SK-N-SH (cell line): ENCODE measurements at regions not wholly inside any gene's neighbourhood (a gene's known extent, or its start where the extent isn't known, plus 50 kb on each side); places are given as distances from the start of the nearest gene placed in this dataset.

Source experiments
- CTCF ChIA-PET: fragments of 300-600, 350-600 bp; formaldehyde crosslinking; extraction: SDS; loops from one replicate; lab custom pipeline; 2021; lab: Yijun Ruan, JAX
- POLR2A ChIA-PET: fragments of 350-600 bp; sonication (Branson Sonifier 250); formaldehyde crosslinking; extraction: SDS; loops from one replicate; lab custom pipeline; 2020; ENCODE audit warnings: antibody characterized with exemption, inconsistent platforms; lab: Yijun Ruan, JAX
- DNase-seq: peaks from one replicate; pipeline ENCODE4 v3.0.0; 2012
- H2AFZ ChIP-seq: fragments of 200-600 bp; sonication (generic); 2 replicates; pipeline ENCODE4 v1.8.1; 2016; ENCODE audit warnings: antibody characterized with exemption, mild to moderate bottlenecking, low read depth
- H3F3A ChIP-seq: fragments of 200-600 bp; sonication (generic); replicated peaks from 2 replicates; pipeline ENCODE3; 2016; ENCODE audit warnings: antibody characterized with exemption, mild to moderate bottlenecking; ENCODE audit not compliant: insufficient read depth
- H3K27ac ChIP-seq, 2 experiments: fragments of 200-500 bp in 1 of 2; fragments of 200-600 bp in 1 of 2; sonication (Bioruptor generic) in 1 of 2; sonication (generic), shearing (Covaris generic) in 1 of 2; 2 replicates each; pipeline versions ENCODE4 v1.5.1 to v1.6.1; 2014 to 2016; ENCODE audit warnings: low read depth in 2 of 2, inconsistent platforms in 1 of 2, low read length in 1 of 2, mild to moderate bottlenecking in 1 of 2, mixed read lengths in 1 of 2
- H3K27me3 ChIP-seq: fragments of 200-600 bp; sonication (generic), shearing (Covaris generic); 2 replicates; pipeline ENCODE4 v1.6.1; 2016; ENCODE audit warnings: mixed run types; ENCODE audit not compliant: insufficient read depth
- H3K36me3 ChIP-seq, 2 experiments: fragments of 200-500 bp in 1 of 2; fragments of 200-600 bp in 1 of 2; sonication (Bioruptor generic) in 1 of 2; sonication (generic) in 1 of 2; replicated peaks in 1 of 2; 2 replicates each; pipeline versions ENCODE3 to v1.5.1; 2014 to 2016; ENCODE audit warnings: low read length in 1 of 2, mild to moderate bottlenecking in 1 of 2; ENCODE audit not compliant: insufficient read depth in 2 of 2, control insufficient read depth in 1 of 2
- H3K4me1 ChIP-seq, 2 experiments: fragments of 200-500 bp in 1 of 2; fragments of 200-600 bp in 1 of 2; sonication (Bioruptor generic) in 1 of 2; sonication (generic), shearing (Covaris generic) in 1 of 2; 2 replicates each; pipeline versions ENCODE4 v1.5.1 to v1.6.1; 2014 to 2016; ENCODE audit warnings: low read depth in 1 of 2, low read length in 1 of 2, mixed run types in 1 of 2; ENCODE audit not compliant: insufficient read depth in 2 of 2, control insufficient read depth in 1 of 2
- H3K4me2 ChIP-seq: fragments of 200-600 bp; sonication (generic), shearing (Covaris generic); 2 replicates; pipeline ENCODE4 v1.6.1; 2017; ENCODE audit warnings: mixed run types
- H3K4me3 ChIP-seq, 2 experiments: fragments of 200-500 bp in 1 of 2; fragments of 200-600 bp in 1 of 2; sonication (Bioruptor generic) in 1 of 2; sonication (generic), shearing (Covaris generic) in 1 of 2; 2 replicates each; pipeline versions ENCODE4 v1.5.1 to v1.8.1; 2014 to 2016; ENCODE audit warnings: low read depth in 2 of 2, inconsistent platforms in 1 of 2, low read length in 1 of 2, mild to moderate bottlenecking in 1 of 2, mixed read lengths in 1 of 2, moderate library complexity in 1 of 2
- H3K79me2 ChIP-seq: fragments of 200-600 bp; sonication (generic); 2 replicates; pipeline ENCODE4 v1.8.1; 2017; ENCODE audit warnings: mild to moderate bottlenecking; ENCODE audit not compliant: insufficient read depth
- H3K9ac ChIP-seq: fragments of 200-600 bp; sonication (generic); 2 replicates; pipeline ENCODE4 v1.6.1; 2017; ENCODE audit warnings: mixed run types
- H3K9me2 ChIP-seq: fragments of 200-600 bp; sonication (generic); 2 replicates; pipeline ENCODE4 v1.6.1; 2017; ENCODE audit warnings: mixed run types
- H3K9me3 ChIP-seq: fragments of 200-600 bp; sonication (generic); 2 replicates; pipeline ENCODE4 v1.6.1; 2017; ENCODE audit warnings: mixed run types, mild to moderate bottlenecking, moderate library complexity
- H4K20me1 ChIP-seq: fragments of 200-600 bp; sonication (generic); 2 replicates; pipeline ENCODE4 v1.6.1; 2017; ENCODE audit warnings: mild to moderate bottlenecking, mixed run types; ENCODE audit not compliant: insufficient read depth
- CTCF ChIP-seq: fragments of 200-600 bp; sonication (generic); IDR thresholded peaks from 2 replicates; pipeline ENCODE4 v1.6.1; 2017; ENCODE audit warnings: antibody characterized with exemption, mild to moderate bottlenecking, moderate library complexity
- EP300 ChIP-seq, 2 experiments: IDR thresholded peaks; 2 replicates each; pipeline versions ENCODE4 v1.4.0 to v1.6.1; 2012; ENCODE audit warnings: borderline replicate concordance in 1 of 2, low read depth in 1 of 2, low read length in 1 of 2
- EZH2phosphoT487 ChIP-seq: fragments of 200-600 bp; sonication (generic); IDR thresholded peaks from 2 replicates; pipeline ENCODE4 v1.6.1; 2017; ENCODE audit warnings: low read depth, mixed run types, mild to moderate bottlenecking, antibody characterized with exemption, moderate library complexity, borderline replicate concordance
- FOXM1 ChIP-seq: IDR thresholded peaks from 2 replicates; pipeline ENCODE4 v1.4.0; 2012; ENCODE audit warnings: low read depth, mild to moderate bottlenecking
- GABPA ChIP-seq: IDR thresholded peaks from 2 replicates; pipeline ENCODE4 v1.4.0; 2012; ENCODE audit warnings: low read depth, mild to moderate bottlenecking
- NFIC ChIP-seq: IDR thresholded peaks from 2 replicates; pipeline ENCODE4 v1.4.0; 2012; ENCODE audit warnings: borderline replicate concordance
- POLR2AphosphoS5 ChIP-seq: IDR thresholded peaks from 2 replicates; pipeline ENCODE4 v1.6.1; 2012; ENCODE audit warnings: low read depth, low read length
- RAD21 ChIP-seq: IDR thresholded peaks from 2 replicates; pipeline ENCODE4 v1.6.1; 2012; ENCODE audit warnings: mild to moderate bottlenecking, low read length
- RCOR1 ChIP-seq: fragments of 150-350 bp; IDR thresholded peaks from 2 replicates; pipeline ENCODE4 v1.6.1; 2017; ENCODE audit warnings: antibody characterized with exemption, low read length
- RFX5 ChIP-seq: IDR thresholded peaks from 2 replicates; pipeline ENCODE4 v1.6.1; 2012; ENCODE audit warnings: mild to moderate bottlenecking, improper control_type of control experiment, low read length
- SIN3A ChIP-seq: IDR thresholded peaks from 2 replicates; pipeline ENCODE4 v1.6.1; 2012; ENCODE audit warnings: low read depth, mild to moderate bottlenecking, low read length, moderate library complexity, borderline replicate concordance
- WGBS: methylation state at CpG from one replicate; pipeline ENCODE4 v1.1.6; 2017; ENCODE audit warnings: low lambda C conversion rate; 5-methylcytosine and 5-hydroxymethylcytosine counted together
- TF ChIP-seq, protein P1 (sequence below): IDR thresholded peaks from 2 replicates; pipeline ENCODE4 v1.4.0; 2012; ENCODE audit warnings: low read depth
- TF ChIP-seq, protein P2 (sequence below): IDR thresholded peaks from 2 replicates; pipeline ENCODE4 v1.4.0; 2012; ENCODE audit warnings: low read depth, borderline replicate concordance
- TF ChIP-seq, protein P3 (sequence below): IDR thresholded peaks from 2 replicates; pipeline ENCODE4; 2012

GRCh38 chr10:23718946-23719345 lies 280.1 kb downstream of the OTUD1 start (continued):
- TF ChIP-seq RCOR1 (no peak), RAD21 (no peak)
- TF ChIP-seq, protein P1, sequence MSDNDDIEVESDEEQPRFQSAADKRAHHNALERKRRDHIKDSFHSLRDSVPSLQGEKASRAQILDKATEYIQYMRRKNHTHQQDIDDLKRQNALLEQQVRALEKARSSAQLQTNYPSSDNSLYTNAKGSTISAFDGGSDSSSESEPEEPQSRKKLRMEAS, result no peak

- Histone ChIP-seq H3K27me3 (no peaks in the 10 kb centered on the region), H3K4me1 (no peaks in the 10 kb centered on the region), H3K4me2 (no peak overlapping the region), H3K9me3 (no peaks in the 10 kb centered on the region), H3K4me3 (no peak overlapping the region), H3K27ac (no peak overlapping the region), H3K9ac (no peak overlapping the region), H3F3A (no peaks in the 10 kb centered on the region), H4K20me1 (no peaks in the 10 kb centered on the region), H2AFZ (no peak overlapping the region), H3K79me2 (no peaks in the 10 kb centered on the region), H3K9me2 (no peaks in the 10 kb centered on the region), H3K36me3 (no peaks in the 10 kb centered on the region)
- ChIA-PET CTCF (no interaction called here), POLR2A (no interaction called here)
- WGBS, result 37% methylated on average over 6 of the region's 6 CpGs
- no peak for DNase-seq
- no peak for TF ChIP-seq SIN3A
- TF ChIP-seq RFX5, result no peak
- no peak for TF ChIP-seq CTCF
- no peak for TF ChIP-seq POLR2AphosphoS5
- TF ChIP-seq, protein P2, sequence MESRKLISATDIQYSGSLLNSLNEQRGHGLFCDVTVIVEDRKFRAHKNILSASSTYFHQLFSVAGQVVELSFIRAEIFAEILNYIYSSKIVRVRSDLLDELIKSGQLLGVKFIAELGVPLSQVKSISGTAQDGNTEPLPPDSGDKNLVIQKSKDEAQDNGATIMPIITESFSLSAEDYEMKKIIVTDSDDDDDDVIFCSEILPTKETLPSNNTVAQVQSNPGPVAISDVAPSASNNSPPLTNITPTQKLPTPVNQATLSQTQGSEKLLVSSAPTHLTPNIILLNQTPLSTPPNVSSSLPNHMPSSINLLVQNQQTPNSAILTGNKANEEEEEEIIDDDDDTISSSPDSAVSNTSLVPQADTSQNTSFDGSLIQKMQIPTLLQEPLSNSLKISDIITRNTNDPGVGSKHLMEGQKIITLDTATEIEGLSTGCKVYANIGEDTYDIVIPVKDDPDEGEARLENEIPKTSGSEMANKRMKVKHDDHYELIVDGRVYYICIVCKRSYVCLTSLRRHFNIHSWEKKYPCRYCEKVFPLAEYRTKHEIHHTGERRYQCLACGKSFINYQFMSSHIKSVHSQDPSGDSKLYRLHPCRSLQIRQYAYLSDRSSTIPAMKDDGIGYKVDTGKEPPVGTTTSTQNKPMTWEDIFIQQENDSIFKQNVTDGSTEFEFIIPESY, result no peak
- no peak for TF ChIP-seq EP300 (IDR thresholded peaks at IDR 0.05; ENCODE audit: borderline replicate concordance in 1 of 2, low read depth in 1 of 2, low read length in 1 of 2)
- TF ChIP-seq EZH2phosphoT487, result no peak
- TF ChIP-seq NFIC, result no peak
- no peak for TF ChIP-seq FOXM1
- TF ChIP-seq, protein P3, sequence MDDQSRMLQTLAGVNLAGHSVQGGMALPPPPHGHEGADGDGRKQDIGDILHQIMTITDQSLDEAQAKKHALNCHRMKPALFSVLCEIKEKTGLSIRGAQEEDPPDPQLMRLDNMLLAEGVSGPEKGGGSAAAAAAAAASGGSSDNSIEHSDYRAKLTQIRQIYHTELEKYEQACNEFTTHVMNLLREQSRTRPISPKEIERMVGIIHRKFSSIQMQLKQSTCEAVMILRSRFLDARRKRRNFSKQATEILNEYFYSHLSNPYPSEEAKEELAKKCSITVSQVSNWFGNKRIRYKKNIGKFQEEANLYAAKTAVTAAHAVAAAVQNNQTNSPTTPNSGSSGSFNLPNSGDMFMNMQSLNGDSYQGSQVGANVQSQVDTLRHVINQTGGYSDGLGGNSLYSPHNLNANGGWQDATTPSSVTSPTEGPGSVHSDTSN, result no peak
- TF ChIP-seq GABPA, result no peak
Measured at GRCh38 chr10:23723796-23724195, 284.9 kb downstream of the OTUD1 start.
